Testis (tissue), 2 donors: ENCODE measurements at regions not wholly inside any gene's neighbourhood (a gene's known extent, or its start where the extent isn't known, plus 50 kb on each side); places are given as distances from the start of the nearest gene placed in this dataset.

Source experiments
- CTCF ChIP-seq, 3 experiments: fragments of 450-650 bp in 2 of 3; fragments of 200-600 bp in 1 of 3; sonication (generic) in 1 of 3; IDR thresholded peaks; one replicate each; pipeline ENCODE4 v1.5.1; 2016 to 2019; ENCODE audit warnings: antibody characterized with exemption in 3 of 3, mild to moderate bottlenecking in 2 of 3, moderate library complexity in 1 of 3
- POLR2A ChIP-seq: fragments of 450-650 bp; IDR thresholded peaks from one replicate; pipeline ENCODE4 v1.6.1; 2017; ENCODE audit warnings: antibody characterized with exemption, mild to moderate bottlenecking, moderate library complexity

- TF ChIP-seq CTCF (IDR thresholded peaks at IDR 0.05) (no peak), POLR2A (no peak)
These were observed 201.8 kb upstream of the NMUR2 start for GRCh38 chr5:152606776-152607364.
